GM18519 (cell line): ENCODE measurements at regions not wholly inside any gene's neighbourhood (a gene's known extent, or its start where the extent isn't known, plus 50 kb on each side); places are given as distances from the start of the nearest gene placed in this dataset.

ENCODE experiments used
- ATAC-seq: cut with Tn5 transposase; IDR thresholded peaks from one replicate; pipeline ENCODE4 v1.9.1; 2021; ENCODE audit warnings: mild to moderate bottlenecking, moderate library complexity; ENCODE audit not compliant: unreplicated experiment, low FRiP score

DNA sequence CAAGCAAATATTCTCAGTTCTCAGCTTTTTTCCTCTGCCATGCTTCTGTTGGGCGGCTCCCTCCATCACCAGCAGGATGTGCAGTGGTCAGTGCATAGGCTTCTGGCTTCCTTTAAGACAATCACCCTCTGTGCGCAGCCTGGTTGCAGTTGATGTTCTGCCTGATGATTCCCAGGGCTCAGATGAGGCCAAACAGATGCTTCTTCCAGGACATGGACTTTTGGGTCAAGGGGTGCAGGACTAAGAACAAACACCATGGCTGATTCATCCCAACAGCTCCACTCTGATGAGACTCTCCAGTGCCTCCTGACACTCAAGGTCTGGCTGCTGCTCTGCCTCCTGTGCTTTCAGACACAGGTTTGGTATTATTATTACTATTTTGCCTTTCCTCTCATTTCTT, 554.8 kb upstream of the CDH4 start:
- ATAC-seq: no peak

DNA sequence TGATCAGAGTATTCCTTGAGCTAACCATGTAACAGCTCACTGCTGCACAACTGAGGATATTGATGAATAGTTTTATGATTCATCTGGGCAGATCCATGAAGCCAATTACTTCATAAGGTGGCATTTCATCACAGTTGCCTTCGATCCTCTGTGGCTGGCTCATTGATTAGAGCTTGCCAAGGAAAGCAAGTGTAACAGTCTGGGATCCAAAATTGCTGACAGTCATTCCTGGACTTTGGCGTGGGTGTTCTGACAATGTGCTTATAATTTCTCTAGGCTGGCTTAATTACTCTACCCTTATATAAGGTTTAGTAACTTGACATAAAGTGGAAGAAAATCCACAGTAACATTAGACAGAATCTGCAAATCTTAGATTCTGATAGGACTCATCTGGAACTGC, 551.3 kb upstream of the CDH4 start:
- no peak for ATAC-seq

DNA sequence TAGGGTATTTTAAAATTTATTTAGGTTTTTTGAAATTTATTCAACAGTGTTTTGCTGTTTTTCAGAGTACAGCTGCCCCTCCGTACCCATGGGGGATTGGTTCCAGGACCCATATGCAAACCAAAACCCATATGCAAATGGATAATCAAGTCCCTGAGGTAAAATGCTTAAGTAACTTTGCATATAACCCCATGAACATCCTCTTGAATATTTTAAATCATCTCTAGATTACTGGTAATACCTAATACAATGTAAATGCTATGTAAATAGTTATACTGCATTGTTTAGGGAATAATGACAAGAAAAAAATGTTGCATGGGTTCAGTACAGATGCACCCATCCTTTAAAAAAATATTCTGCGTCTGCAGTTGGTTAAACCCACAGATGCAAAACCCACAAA, 547.9 kb upstream of the CDH4 start:
- no peak for ATAC-seq

DNA sequence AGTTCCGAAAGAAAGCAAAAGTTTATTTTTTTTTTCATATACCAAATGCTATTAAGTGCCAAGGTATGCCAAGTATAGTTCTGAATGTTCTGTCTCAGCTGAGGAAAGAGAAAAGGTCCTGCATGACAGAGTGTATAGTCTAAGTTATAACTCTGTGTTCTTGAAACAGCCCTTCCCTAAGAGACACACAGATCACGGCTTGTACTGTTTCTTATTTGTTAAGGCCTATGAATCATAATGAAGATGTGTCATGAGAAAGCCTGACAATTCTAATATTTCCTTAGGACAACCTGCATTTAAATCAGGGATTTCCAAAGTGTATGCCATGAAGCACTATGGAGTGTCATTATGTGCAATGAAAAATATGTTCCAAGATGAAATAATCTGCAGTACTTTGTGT, 538.7 kb upstream of the CDH4 start:
- no peak for ATAC-seq

DNA sequence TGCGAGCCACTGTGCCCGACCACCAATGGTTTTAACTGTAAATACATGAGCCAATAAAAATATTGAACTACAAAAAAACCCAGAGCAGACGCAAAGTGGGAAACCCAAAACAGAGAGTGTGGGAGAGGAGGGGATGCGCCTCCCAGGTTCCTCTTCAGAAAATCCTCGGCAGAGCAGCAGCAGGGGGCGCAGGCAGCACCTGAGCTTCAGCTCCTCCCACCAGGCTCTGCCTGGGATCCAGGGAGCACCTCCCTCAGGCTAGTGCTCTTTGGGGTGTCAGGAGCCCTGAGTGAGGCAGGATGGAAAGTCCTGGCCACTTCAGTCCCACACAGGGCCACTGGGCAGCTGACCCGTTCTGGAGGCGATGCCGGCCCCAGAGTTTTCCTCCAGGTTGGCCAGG, 536.9 kb upstream of the CDH4 start:
- ATAC-seq: no peak

DNA sequence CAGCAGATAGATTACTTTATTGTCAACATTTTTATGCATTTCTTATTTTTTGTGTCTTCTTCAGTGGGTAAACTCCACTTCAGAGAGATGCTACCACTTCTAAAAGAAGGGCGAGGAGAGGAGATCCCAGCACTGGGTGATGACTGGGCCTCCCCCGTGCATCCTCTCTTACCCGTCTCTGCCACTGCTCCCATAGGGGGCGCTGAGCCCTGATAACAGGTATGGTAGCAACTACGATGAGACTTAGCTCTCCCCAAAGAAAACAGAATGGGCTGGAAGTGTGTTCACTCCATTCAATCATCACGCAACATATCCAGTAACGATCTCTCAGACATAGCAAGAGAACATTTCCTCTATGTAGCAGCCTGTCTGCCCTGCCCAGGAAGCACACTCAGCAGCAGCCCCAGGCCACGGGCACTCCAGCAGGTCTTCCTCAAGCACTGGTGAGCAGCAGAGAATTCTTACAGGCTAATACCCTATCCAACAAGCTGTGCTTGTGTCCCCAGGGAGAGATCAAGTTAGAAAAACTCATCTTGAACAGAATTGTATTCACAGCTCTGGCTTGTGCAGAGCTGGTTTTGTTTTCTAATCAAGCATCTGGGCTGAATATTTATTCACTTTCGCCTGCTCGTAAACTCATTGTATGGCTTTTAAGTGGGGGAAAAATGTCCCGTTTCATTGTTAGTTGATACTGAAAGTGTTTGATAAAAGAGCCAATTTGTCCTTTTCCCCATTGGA, 533.1 kb upstream of the CDH4 start:
- no peak for ATAC-seq

DNA sequence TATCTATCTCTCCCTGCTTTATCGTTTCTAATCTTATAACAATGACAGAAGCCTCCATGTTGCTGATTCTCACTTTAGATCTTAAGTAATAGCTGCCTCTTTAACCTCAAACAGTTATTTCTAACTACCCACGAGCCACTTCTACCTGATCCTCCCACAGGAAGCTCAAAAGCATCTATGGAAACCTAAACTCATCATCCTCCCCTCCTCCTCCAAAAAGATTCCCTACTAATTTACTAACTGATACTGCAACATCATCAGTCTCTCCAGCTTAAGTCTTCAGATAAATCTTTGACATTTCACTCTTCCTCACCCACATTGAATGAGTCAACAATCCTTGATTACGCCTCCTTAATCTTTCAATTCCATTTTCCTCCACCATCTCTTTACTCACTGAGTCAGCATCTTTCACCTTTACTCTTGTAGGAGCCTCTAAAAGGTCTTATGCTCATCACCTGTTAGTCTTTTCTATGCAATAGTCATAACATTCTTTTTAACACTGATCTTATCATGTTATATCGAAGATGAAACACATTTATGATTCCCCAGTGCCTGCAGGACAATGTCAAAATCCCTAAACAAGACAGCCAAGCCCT, 526.7 kb upstream of the CDH4 start:
- no peak for ATAC-seq

DNA sequence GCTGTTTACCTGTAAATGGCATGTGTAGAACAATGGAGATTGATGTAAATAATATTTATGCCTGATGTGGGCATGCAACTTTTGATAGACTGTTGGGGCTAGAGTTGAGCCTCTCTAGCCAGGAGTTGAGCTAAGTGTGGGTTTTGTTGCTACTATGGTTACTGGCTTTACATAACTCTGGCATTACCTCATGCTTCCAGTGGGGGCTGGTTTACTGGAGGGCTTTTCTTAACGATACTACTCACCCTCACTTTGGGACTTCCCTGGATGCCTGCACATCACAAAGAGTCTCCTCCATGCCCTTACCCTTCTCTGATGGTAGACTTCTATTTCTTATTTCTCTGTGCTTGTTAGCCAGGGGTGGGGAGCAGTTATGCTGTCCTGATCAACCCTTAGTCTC, 524.6 kb upstream of the CDH4 start:
- no peak for ATAC-seq

DNA sequence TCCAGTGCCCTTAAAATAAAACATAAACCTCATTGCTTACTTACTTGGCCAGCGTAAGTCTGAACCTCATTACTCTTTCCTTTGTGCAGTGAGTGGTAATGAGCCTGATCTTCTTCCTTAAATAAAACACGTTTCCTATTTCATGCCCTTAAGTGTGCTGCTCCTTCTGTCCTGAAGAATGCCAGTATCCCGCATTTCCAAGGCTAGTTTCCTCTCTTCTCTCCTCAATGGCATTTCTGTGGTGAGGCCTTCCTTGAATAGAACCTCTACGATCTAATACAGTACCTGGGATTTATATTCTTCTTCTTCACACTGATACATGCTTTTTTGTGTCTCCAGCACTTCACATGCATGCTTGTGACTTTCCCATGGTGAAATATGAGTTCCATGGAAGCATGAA, 523.4 kb upstream of the CDH4 start:
- ATAC-seq: no peak

DNA sequence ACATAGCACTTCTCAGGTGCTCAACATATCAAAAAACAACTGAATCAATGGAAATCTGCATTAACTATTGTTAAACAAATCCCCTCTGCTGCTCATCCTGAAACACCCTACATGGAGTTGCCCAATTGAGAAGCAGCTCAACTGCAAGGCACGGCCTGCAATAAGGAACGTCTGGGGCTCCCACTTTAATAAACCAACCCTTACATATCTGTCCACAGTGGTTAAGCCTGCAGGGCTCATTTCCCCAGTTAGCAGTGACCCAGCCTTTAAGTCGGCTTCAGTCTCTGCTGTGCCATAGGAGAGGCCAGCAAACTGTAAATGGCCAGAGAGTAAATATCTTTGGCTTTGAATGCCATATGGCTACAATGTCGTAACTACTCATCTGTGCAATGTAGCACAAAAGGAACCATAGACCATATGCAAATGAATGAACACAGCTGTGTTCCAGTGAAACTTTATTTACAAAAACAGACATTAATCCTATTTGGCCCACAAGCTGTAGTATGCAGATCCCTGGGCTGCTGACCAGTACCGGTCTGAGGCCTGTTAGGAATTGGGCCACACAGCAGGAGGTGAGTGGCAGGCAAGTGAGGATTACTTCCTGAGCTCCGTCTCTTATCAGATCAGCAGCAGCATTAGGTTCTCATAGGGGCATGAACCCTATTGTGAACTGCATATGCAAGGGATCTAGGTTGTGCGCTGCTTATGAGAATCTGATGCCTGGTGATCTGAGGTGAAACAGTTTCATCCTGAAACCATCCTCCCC, 522.7 kb upstream of the CDH4 start:
- no peak for ATAC-seq

DNA sequence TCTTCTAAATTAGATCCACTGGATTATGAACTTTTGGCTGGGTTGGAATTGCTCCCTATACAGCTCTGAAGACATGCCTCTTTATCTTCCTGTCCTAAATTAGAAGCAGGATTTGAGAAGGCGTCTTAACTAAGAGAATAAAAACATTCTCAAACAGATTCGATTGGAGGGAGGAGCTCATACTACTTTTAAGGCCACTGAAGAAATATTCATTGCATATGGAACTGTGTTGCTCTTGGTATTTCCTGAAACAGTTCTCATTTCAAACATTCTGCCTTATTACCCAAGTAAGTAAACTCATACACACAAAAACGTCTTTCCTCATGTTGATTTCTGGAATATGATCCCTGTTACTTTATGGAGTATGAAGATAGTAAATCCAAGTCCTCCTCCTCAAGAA, 519.7 kb upstream of the CDH4 start:
- no peak for ATAC-seq

DNA sequence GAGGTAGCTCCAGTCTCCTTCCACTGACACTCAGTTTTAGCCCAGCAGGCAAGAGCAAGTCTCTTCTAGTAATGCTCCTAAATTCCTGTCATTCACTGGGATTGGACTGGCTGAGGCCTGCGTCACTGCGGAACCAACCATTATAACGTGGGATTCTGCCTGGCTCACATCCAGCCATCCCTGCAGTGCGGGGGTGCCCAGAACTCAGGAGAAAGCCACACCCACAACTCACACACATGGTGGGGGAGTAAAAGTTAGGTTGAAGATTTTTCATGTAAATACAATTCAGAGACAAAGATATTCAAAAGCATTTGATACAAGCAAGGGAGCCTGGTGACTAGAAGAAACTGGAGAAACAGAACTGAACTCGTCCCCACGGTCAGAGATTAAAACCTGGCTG, 504.0 kb upstream of the CDH4 start:
- ATAC-seq: no peak

DNA sequence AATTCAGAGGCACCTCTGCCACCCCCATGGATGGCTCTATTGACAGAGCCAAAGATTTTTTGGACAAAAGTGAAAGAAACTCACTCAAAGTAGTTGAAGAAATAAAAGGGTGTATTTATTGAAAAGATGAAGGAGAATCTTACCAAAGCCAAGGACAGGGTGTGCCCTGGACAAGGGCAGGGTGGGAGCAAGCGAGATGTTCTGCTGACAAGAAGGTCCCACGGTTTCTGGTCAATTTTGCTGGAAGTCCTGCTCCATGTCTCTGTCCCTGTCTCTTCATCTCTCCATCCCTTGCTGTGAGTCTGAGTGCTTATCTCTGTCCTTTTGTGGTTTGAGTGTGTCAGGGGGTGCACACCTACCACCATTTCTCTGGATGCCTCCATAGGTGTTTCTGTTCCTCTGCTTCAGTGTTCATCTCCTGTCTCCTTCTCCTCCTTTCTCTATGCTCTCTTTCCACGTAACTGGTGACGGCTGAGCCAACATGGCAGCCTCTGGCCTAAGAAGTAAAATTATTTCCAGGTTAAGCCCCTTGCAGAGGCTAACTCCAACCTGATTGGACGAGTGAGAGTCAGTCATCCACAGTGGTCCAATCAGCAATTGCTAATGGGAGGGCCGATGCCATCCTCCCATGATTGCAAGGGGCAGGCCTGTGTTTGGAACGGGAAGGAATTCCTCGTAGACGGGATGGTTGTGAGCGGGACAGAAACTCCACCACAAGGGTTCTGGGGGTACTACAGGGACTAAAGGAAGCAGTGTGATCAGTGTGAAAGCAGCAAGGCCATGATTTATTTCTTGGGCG, 502.1 kb upstream of the CDH4 start:
- no peak for ATAC-seq

DNA sequence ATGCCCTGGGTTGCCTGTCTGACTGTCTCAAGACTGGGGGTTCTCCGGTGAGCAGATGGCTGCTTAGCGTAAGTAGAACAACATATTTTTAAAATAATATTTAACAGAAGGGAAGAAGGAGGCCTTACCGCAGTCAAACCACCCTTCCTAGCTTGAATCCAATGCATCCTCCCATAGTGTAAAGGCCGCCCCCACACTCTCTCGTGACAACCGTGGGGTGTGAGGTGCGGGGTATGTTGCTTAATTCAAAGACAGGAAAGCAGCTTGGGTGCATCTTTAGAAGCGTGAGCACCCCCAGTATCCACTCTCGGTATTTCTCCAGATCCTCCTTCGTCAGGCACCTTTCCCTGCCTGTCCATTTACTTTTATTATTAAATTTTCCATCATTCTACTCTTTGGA, 501.2 kb upstream of the CDH4 start:
- ATAC-seq: no peak

DNA sequence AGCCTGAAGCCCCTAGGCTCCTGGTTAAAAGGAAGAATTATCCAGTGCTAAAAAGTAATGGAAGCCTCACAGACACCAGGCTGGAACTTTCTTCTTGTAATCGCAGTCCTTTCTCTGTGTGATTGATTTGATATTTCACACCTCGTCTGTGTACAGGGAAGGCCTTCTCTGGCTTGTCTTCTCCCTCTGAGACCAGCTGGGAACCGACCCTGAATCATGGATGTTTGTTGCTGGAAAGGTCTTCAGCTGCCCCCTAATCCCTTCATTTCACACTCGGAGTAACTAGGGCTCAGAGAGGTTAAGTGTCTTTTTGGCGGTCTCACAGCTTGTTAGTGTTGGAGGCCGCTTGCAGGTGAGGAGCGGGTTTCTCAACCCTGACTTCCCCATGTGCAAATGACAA, 500.2 kb upstream of the CDH4 start:
- no peak for ATAC-seq

DNA sequence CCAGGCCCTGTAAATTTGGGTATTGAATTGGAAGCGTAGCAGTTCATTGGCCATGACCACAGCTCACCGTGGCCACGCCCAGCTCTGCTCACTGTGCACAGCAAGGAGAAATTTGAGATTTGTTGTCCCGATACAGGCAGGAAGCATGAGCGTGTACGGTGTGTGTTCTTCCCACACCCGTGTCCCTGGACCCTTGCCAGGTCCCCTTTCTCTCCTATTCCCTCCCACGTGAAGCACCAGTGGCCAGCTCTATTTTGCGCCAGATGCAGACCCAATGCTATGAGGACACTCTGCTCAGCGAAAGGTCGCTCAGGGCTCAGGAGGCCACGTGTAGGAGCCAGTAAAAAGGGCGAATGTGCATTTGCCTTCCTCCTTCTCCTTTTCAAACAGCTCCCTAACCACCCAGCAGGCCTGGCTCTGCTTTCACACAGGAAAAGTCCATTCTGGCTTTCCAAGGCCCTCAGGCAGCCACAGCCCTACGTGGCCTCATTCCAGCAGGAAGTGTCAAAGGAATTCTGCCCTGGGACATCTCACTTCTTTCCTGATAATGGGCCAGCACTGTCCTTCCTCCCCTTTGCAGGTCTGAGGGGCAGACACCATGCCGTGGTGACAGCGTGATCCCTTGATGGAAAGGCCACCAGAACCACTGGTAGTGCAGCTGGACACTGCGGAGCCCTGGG, 499.2 kb upstream of the CDH4 start:
- ATAC-seq: no peak

DNA sequence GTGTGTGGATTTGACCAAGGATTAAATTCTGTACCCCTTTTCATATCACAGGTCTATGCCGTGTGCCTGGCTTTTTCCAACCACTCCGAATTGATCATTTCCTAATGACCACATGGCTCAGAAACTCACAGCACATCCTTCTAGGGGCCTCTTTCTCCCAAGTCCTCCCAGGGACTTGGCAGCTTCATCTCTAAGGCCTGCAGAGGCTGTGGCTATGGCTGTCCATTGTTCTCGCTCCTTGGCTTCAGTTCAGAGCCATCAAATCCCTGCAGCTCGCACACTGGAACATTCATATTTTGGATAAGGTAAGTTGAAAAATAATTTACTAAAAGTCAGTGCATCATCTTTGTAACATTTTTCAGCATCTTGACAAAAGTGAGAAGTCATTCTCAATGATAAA, 497.2 kb upstream of the CDH4 start:
- ATAC-seq: no peak

DNA sequence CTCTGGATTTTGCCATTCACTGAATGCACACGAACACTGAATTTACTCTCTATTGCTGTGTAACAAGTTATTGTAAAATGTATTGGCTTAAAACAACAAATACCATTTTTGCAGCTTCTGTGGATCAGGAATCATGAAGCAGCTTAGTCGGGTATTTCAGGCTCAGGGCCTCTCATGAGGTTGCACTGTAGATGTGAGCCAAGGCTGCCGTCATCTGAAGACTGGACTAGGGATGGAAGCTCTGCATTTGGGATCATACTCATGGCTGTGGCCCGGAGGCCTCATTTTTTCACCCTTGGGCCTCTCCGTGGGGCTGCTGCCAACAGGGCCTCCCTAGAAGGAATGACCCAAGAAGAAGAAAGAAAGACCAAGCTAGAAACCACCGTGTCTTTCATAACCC, 492.4 kb upstream of the CDH4 start:
- ATAC-seq: no peak

DNA sequence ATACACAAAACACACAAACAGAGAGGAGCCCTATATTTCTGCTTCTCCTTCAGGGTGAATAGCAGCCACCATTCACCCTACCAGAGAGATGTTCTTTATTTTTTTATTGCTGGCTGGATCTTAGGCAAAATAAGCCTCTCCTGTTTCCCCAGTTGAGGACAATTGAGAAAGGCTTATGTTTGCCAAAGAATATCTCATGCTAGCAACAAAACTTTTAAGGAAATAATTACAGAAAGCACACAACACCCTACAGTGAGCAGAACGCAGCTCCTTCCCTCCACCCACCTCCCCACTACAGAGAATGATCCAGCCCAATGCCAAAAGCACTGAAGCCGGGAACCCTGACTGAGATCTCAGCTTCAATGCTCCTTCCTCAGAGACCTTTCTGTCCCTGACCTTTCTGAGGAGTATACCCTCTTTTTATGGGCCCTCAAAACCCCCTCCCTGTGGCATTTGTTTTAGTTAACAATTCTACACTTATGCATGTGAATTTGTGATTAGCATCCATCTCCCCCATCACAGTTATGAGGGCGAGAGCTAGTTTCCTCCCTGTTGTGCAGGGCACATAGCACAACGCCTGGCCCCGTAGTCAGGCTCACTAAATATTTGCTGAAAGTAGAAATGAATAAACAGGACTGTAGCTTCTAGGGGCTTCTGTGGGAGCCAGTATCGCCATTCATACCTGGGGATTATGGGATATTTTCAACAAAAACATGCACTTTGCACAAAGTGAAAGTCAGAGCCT, 491.6 kb upstream of the CDH4 start:
- no peak for ATAC-seq

DNA sequence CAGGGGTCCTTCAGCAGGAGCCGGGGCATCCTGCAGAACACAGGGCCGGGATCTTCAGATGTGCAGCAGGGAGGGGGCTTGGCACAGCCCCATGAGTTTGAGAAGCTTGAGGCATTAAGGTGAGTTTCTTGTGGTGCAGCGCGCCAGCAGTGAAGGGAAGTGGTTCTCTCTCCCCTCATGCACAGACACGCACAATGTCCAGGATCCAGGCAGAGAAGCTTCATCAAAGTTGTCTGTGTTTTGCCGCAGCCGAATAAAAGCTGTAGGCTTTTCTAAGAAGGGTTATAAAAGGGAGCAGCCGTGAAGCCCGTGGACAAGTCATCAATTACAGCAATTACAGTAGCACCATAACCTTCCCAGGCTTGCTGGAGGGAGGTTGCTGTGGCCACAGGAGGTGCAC, 491.0 kb upstream of the CDH4 start:
- ATAC-seq: no peak
